K562 (cell line): ENCODE measurements at regions not wholly inside any gene's neighbourhood (a gene's known extent, or its start where the extent isn't known, plus 50 kb on each side); places are given as distances from the start of the nearest gene placed in this dataset.

Experiments
- ATAC-seq: fragments of 200-7000 bp; cut with Tn5 transposase; 3 replicates; pipeline ENCODE4 v1.9.1; 2020; ENCODE audit warnings: moderate library complexity
- BruUV-seq: library from RNA; stranded (reverse); fragments of 400-500 nt; replicated peaks from 2 replicates; lab custom pipeline; 2021; lab: Mats Ljungman, UMichigan
- CTCF ChIA-PET: fragments of 300-600 bp; formaldehyde crosslinking; extraction: SDS; loops from one replicate; lab custom pipeline; 2021; ENCODE audit warnings: low intra/inter-chr PET ratio; lab: Yijun Ruan, JAX
- POLR2A ChIA-PET: fragments of 300-600, 350-650 bp; sonication (Branson Sonifier 250); formaldehyde crosslinking; extraction: SDS; loops from one replicate; lab custom pipeline; 2021; ENCODE audit warnings: antibody characterized with exemption, inconsistent platforms; lab: Yijun Ruan, JAX
- DNase-seq, 4 experiments: peaks; one replicate each; pipeline versions ENCODE4 v3.0.0 to v3.0.0-alpha.2; 2011 to 2018; ENCODE audit warnings: low spot score in 3 of 4, mixed read lengths in 3 of 4; ENCODE audit errors: extremely low read depth in 1 of 4
- FAIRE-seq: peaks from 2 replicates; lab custom pipeline; 2011; peaks lifted over from hg19 to GRCh38; lab: Jason Lieb, UNC
- H2AFZ ChIP-seq: 2 replicates; pipeline ENCODE4 v1.6.0; 2011; ENCODE audit warnings: low read depth, low read length, control low read depth, inconsistent platforms
- H3K27ac ChIP-seq: fragments of 200-600 bp; 3 replicates; pipeline ENCODE4 v1.8.0; 2011; ENCODE audit warnings: low read depth, mild to moderate bottlenecking, control low read depth, inconsistent platforms, low read length, moderate library complexity, mixed read lengths; ENCODE audit errors: extremely low read depth
- H3K27me3 ChIP-seq, 2 experiments: fragments of 300-600 bp in 1 of 2; 2 replicates in 1 of 2; 3 replicates in 1 of 2; pipeline versions ENCODE4 v1.6.0 to v1.8.0; 2011; ENCODE audit warnings: inconsistent platforms in 2 of 2, low read length in 2 of 2, mild to moderate bottlenecking in 1 of 2, mixed read lengths in 1 of 2, moderate library complexity in 1 of 2; ENCODE audit not compliant: control insufficient read depth in 2 of 2, insufficient read depth in 2 of 2
- H3K36me3 ChIP-seq: fragments of 300-600 bp; 3 replicates; pipeline ENCODE4 v1.8.0; 2011; ENCODE audit warnings: mild to moderate bottlenecking, low read length, inconsistent platforms; ENCODE audit not compliant: control insufficient read depth, insufficient read depth
- H3K4me1 ChIP-seq, 2 experiments: fragments of 200-600 bp in 1 of 2; replicated peaks in 1 of 2; 2 replicates in 1 of 2; 3 replicates in 1 of 2; pipeline versions ENCODE4 v1.5.1 to v1.8.0; 2011; ENCODE audit warnings: inconsistent platforms in 2 of 2, low read length in 2 of 2, mild to moderate bottlenecking in 1 of 2, mixed read lengths in 1 of 2, moderate library complexity in 1 of 2; ENCODE audit not compliant: control insufficient read depth in 2 of 2, insufficient read depth in 2 of 2
- H3K4me2 ChIP-seq: 2 replicates; pipeline ENCODE4 v1.6.1; 2011; ENCODE audit warnings: low read length, control low read depth, inconsistent platforms, mixed read lengths; ENCODE audit not compliant: insufficient read depth
- H3K4me3 ChIP-seq: fragments of 200-600 bp; sonication (generic), shearing (Covaris generic); 2 replicates; pipeline ENCODE4 v1.5.1; 2016; ENCODE audit warnings: control low read depth, inconsistent platforms
- H3K79me2 ChIP-seq: fragments of 200-600 bp; 3 replicates; pipeline ENCODE4 v1.8.0; 2011; ENCODE audit warnings: low read length, inconsistent platforms; ENCODE audit not compliant: control insufficient read depth, insufficient read depth
- H3K9ac ChIP-seq, 2 experiments: 2 replicates each; pipeline versions ENCODE4 v1.6.0 to v1.6.1; 2011; ENCODE audit warnings: low read depth in 2 of 2, low read length in 2 of 2, control low read depth in 1 of 2, inconsistent platforms in 1 of 2, mild to moderate bottlenecking in 1 of 2, mixed read lengths in 1 of 2; ENCODE audit not compliant: insufficient read depth in 1 of 2
- H3K9me1 ChIP-seq: one replicate; pipeline ENCODE4 v1.6.0; 2011; ENCODE audit warnings: inconsistent platforms, mild to moderate bottlenecking, low read length, moderate library complexity; ENCODE audit not compliant: control insufficient read depth, insufficient read depth
- H3K9me3 ChIP-seq: replicated peaks from 2 replicates; pipeline ENCODE4 v1.5.1; 2011; ENCODE audit warnings: low read depth, low read length, inconsistent platforms; ENCODE audit not compliant: control insufficient read depth, insufficient read depth
- H4K20me1 ChIP-seq: replicated peaks from 2 replicates; pipeline ENCODE4 v1.6.1; 2011; ENCODE audit warnings: low read length, inconsistent platforms, mixed read lengths; ENCODE audit not compliant: control insufficient read depth, insufficient read depth
- C11orf30 ChIP-seq: fragments of 450-650 bp; IDR thresholded peaks from 2 replicates; pipeline ENCODE4 v1.6.1; 2016; ENCODE audit warnings: low read depth, mild to moderate bottlenecking
- ETS2 ChIP-seq: IDR thresholded peaks from 2 replicates; pipeline ENCODE4 v1.6.1; 2016; ENCODE audit warnings: borderline replicate concordance, missing genetic modification characterization, mild to moderate bottlenecking, moderate library complexity, missing compliant biosample characterization; ENCODE audit not compliant: poor library complexity, severe bottlenecking
- GABPB2 ChIP-seq: fragments of 250-450 bp; sonication (Bioruptor Pico); conservative IDR thresholded peaks from 2 replicates; pipeline ENCODE4 v1.5.1; 2021; ENCODE audit warnings: mild to moderate bottlenecking
- HDAC6 ChIP-seq: IDR thresholded peaks from 2 replicates; pipeline ENCODE4 v1.6.1; 2012; ENCODE audit warnings: low read depth, mild to moderate bottlenecking, control low read depth, inconsistent platforms, low read length, moderate library complexity
- HSF4 ChIP-seq: fragments of 250-450 bp; sonication (Bioruptor Pico); IDR thresholded peaks from 2 replicates; pipeline ENCODE4 v2.1.2; 2022; ENCODE audit warnings: mild to moderate bottlenecking, moderate library complexity, borderline replicate concordance
- JUNB ChIP-seq: fragments of 450-650 bp; formaldehyde crosslinking; conservative IDR thresholded peaks from 2 replicates; pipeline ENCODE4 v1.4.0; 2020; ENCODE audit warnings: mild to moderate bottlenecking
- NRF1 ChIP-seq, 2 experiments: fragments of 450-650 bp; IDR thresholded peaks in 1 of 2; conservative IDR thresholded peaks in 1 of 2; 2 replicates each; pipeline ENCODE4 v1.6.1; 2014; ENCODE audit warnings: mild to moderate bottlenecking in 2 of 2
- POLR3G ChIP-seq: IDR thresholded peaks from 2 replicates; pipeline ENCODE4 v1.6.1; 2011; ENCODE audit not compliant: insufficient read length, insufficient replicate concordance; ENCODE audit errors: extremely low read depth
- PYGO2 ChIP-seq: fragments of 450-650 bp; IDR thresholded peaks from 2 replicates; pipeline ENCODE4 v1.6.1; 2016; ENCODE audit warnings: mild to moderate bottlenecking, missing genetic modification characterization, moderate library complexity, missing compliant biosample characterization
- TRIM28 ChIP-seq: fragments of 450-650 bp; IDR thresholded peaks from 2 replicates; pipeline ENCODE4 v1.6.1; 2017
- UBTF ChIP-seq, 2 experiments: IDR thresholded peaks; 2 replicates each; pipeline ENCODE4 v1.6.1; 2012; ENCODE audit warnings: improper control_type of control experiment in 2 of 2, low read depth in 2 of 2, low read length in 2 of 2, borderline replicate concordance in 1 of 2
- ZNF165 ChIP-seq: fragments of 250-450 bp; sonication (Bioruptor Pico); IDR thresholded peaks from 2 replicates; pipeline ENCODE4 v1.4.0; 2020; ENCODE audit warnings: borderline replicate concordance
- WGBS: fragments of 100-300 bp; shearing (Covaris generic); methylation state at CpG from one replicate; pipeline ENCODE4 v1.1.6; 2016; ENCODE audit warnings: low coverage, mixed read lengths; ENCODE audit not compliant: insufficient coverage; ENCODE audit errors: missing lambda C conversion rate; 5-methylcytosine and 5-hydroxymethylcytosine counted together
- in situ Hi-C: fragments of 300-500 bp; cut with MboI; formaldehyde crosslinking; loops from 4 replicates; pipeline ENCODE4 v1.15.0; 2018; ENCODE audit warnings: inconsistent platforms, mixed read lengths
- intact Hi-C: fragments of 100-400 bp; cut with micrococcal nuclease; formaldehyde crosslinking; loops from 2 replicates; pipeline ENCODE4 v1.14.2; 2022

- Histone ChIP-seq H3K4me2 (no peak overlapping the region), H3K4me3 (no peak overlapping the region), H3K4me1 (no peaks in the 10 kb centered on the region), H3K27me3 (no peaks in the 10 kb centered on the region), H3K27ac (no peak overlapping the region), H3K79me2 (no peaks in the 10 kb centered on the region), H3K9me3 (no peaks in the 10 kb centered on the region), H4K20me1 (no peaks in the 10 kb centered on the region), H2AFZ (no peak overlapping the region), H3K36me3 (no peaks in the 10 kb centered on the region), H3K9me1 (no peaks in the 10 kb centered on the region), H3K9ac (no peak overlapping the region)
- no TSS peak for BruUV-seq
- CTCF ChIA-PET = no interaction called here
- intact Hi-C loops (no loop called here), in situ Hi-C loops (no loop called here)
- ATAC-seq = no peak
- no peak for DNase-seq
- no peak for FAIRE-seq
- WGBS = 0% methylated on average over 4 of the region's 4 CpGs
- POLR2A ChIA-PET = no interaction called here
- TF ChIP-seq ZNF165 (CRISPR knock-in tag) = no peak
- TF ChIP-seq PYGO2 (tag) = no peak
Measured at GRCh38 chr13:105830821-105831220, 704.6 kb downstream of the EFNB2 start.

GRCh38 chr13:105827111-105827809 is 708.2 kb downstream of the EFNB2 start:
- Histone ChIP-seq H3K4me1 (no peaks in the 10 kb centered on the region), H3K9me3 (no peaks in the 10 kb centered on the region), H3K79me2 (no peaks in the 10 kb centered on the region), H3K36me3 (no peaks in the 10 kb centered on the region), H2AFZ (no peak overlapping the region), H3K9me1 (no peaks in the 10 kb centered on the region), H3K27me3 (no peaks in the 10 kb centered on the region), H3K9ac (no peak overlapping the region), H3K4me2 (no peak overlapping the region), H3K27ac (no peak overlapping the region), H3K4me3 (no peak overlapping the region), H4K20me1 (no peaks in the 10 kb centered on the region)
- ChIA-PET POLR2A (no interaction called here), CTCF (no interaction called here)
- in situ Hi-C loops (no loop called here), intact Hi-C loops (no loop called here)
- no peak for ATAC-seq
- no peak for FAIRE-seq
- DNase-seq = no peak
- BruUV-seq = no TSS peak
- 0% methylated on average over 6 of the region's 7 CpGs for WGBS
- TF ChIP-seq TRIM28 (no peak), HSF4 (CRISPR knock-in tag) (no peak), NRF1 (conservative IDR thresholded peaks at IDR 0.05 in 1 of 2, IDR thresholded peaks at IDR 0.05 in 1 of 2) (no peak), ETS2 (tag) (no peak), C11orf30 (no peak), JUNB (no peak), UBTF (IDR thresholded peaks at IDR 0.05; ENCODE audit: borderline replicate concordance in 1 of 2, low read depth in 2 of 2, low read length in 2 of 2) (no peak), HDAC6 (no peak), GABPB2 (CRISPR knock-in tag) (no peak), POLR3G (no peak)
